Panc1 (cell line): ENCODE measurements at regions not wholly inside any gene's neighbourhood (a gene's known extent, or its start where the extent isn't known, plus 50 kb on each side); places are given as distances from the start of the nearest gene placed in this dataset.

Experiments
- ATAC-seq: fragments of 200-7000 bp; cut with Tn5 transposase; 2 replicates; pipeline ENCODE4 v1.9.1; 2020; ENCODE audit warnings: mild to moderate bottlenecking, moderate library complexity
- BruUV-seq: library from RNA; stranded (reverse); fragments of 400-500 nt; replicated peaks from 2 replicates; lab custom pipeline; 2021; lab: Mats Ljungman, UMichigan
- CTCF ChIA-PET: fragments of 300-600 bp; sonication (Branson Sonifier 250); formaldehyde crosslinking; loops from one replicate; lab custom pipeline; 2022; ENCODE audit warnings: antibody characterized with exemption; lab: Charles Lee
- POLR2A ChIA-PET: fragments of 300-600 bp; sonication (Branson Sonifier 250); formaldehyde crosslinking; loops from one replicate; lab custom pipeline; 2022; ENCODE audit warnings: antibody characterized with exemption; lab: Charles Lee
- DNase-seq: peaks from one replicate; pipeline ENCODE4 v3.0.0-alpha.2; 2010; ENCODE audit warnings: low read depth, low spot score
- H3K27ac ChIP-seq: 2 replicates; pipeline ENCODE4 v1.5.1; 2011; ENCODE audit warnings: mild to moderate bottlenecking, low read length, inconsistent platforms
- H3K27me3 ChIP-seq: fragments of 200-500 bp; sonication (Bioruptor generic); 2 replicates; pipeline ENCODE4 v1.6.0; 2014; ENCODE audit warnings: low read length, inconsistent platforms; ENCODE audit not compliant: control insufficient read depth, insufficient read depth
- H3K36me3 ChIP-seq: fragments of 200-500 bp; sonication (Bioruptor generic); 2 replicates; pipeline ENCODE4 v1.5.1; 2014; ENCODE audit warnings: inconsistent platforms, mild to moderate bottlenecking, low read length, moderate library complexity; ENCODE audit not compliant: control insufficient read depth, insufficient read depth
- H3K4me1 ChIP-seq: 2 replicates; pipeline ENCODE4 v1.5.1; 2011; ENCODE audit warnings: inconsistent platforms, mild to moderate bottlenecking, low read length, moderate library complexity; ENCODE audit not compliant: control insufficient read depth, insufficient read depth
- H3K4me3 ChIP-seq, 2 experiments: 2 replicates each; pipeline ENCODE4 v1.5.1; 2011 to 2012; ENCODE audit warnings: low read depth in 2 of 2, low read length in 2 of 2, mild to moderate bottlenecking in 2 of 2, inconsistent platforms in 1 of 2, moderate library complexity in 1 of 2
- H3K9me3 ChIP-seq: fragments of 200-500 bp; sonication (Bioruptor generic); 2 replicates; pipeline ENCODE4 v1.5.1; 2014; ENCODE audit warnings: low read depth, mild to moderate bottlenecking, inconsistent platforms, low read length, moderate library complexity; ENCODE audit not compliant: control insufficient read depth, insufficient read depth
- POLR2AphosphoS5 ChIP-seq: IDR thresholded peaks from 2 replicates; pipeline ENCODE4 v1.6.1; 2012; ENCODE audit warnings: mild to moderate bottlenecking, low read depth, low read length, moderate library complexity
- SIN3A ChIP-seq: IDR thresholded peaks from 2 replicates; pipeline ENCODE4 v1.6.1; 2012; ENCODE audit warnings: low read depth, mild to moderate bottlenecking, low read length, moderate library complexity, borderline replicate concordance; ENCODE audit not compliant: insufficient read depth
- TCF7L2 ChIP-seq: IDR thresholded peaks from 2 replicates; pipeline ENCODE4 v1.6.1; 2011; ENCODE audit warnings: mild to moderate bottlenecking, low read depth, low read length, inconsistent platforms
- in situ Hi-C: cut with HindIII; loops from 2 replicates; pipeline ENCODE4 v1.10.0; 2016; ENCODE audit warnings: low sequenced_read_pairs, low pct_unique_long_range_greater_than_20kb
- intact Hi-C: fragments of 100-400 bp; cut with micrococcal nuclease; formaldehyde crosslinking; loops from one replicate; pipeline ENCODE4 v1.10.0; 2022; ENCODE audit not compliant: unreplicated experiment
- TF ChIP-seq, protein P1 (sequence below): fragments of 450-650 bp; IDR thresholded peaks from 2 replicates; pipeline ENCODE4 v1.5.1; 2017; ENCODE audit warnings: mild to moderate bottlenecking
- TF ChIP-seq, protein P2 (sequence below), 2 experiments: IDR thresholded peaks; 2 replicates each; pipeline ENCODE4 v1.6.1; 2011 to 2012; ENCODE audit warnings: low read depth in 2 of 2, control low read depth in 1 of 2, low read length in 1 of 2, mild to moderate bottlenecking in 1 of 2, moderate library complexity in 1 of 2; ENCODE audit not compliant: insufficient read depth in 1 of 2

DNA sequence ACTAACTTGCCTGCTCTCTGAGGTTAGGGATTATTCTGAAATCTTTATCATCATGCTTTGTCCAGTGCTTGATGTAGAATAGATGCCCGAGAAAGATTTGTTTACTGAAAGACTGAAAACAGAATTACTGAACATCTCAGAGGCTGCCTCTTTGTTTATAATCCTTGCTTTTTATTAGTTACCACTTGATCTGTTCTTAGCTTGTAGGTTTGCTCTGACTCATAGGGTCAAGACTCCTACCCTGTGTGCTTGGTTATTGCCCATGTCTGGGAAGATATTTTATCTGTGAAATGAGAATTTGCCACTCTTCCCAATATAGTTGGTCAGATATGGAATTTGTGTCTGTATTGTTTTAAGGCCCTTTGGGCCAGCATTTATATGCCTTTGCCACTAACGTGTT, 675.3 kb downstream of the DIAPH3 start:
- TF ChIP-seq TCF7L2 (no peak), POLR2AphosphoS5 (no peak), SIN3A (no peak)
- TF ChIP-seq, protein P1, sequence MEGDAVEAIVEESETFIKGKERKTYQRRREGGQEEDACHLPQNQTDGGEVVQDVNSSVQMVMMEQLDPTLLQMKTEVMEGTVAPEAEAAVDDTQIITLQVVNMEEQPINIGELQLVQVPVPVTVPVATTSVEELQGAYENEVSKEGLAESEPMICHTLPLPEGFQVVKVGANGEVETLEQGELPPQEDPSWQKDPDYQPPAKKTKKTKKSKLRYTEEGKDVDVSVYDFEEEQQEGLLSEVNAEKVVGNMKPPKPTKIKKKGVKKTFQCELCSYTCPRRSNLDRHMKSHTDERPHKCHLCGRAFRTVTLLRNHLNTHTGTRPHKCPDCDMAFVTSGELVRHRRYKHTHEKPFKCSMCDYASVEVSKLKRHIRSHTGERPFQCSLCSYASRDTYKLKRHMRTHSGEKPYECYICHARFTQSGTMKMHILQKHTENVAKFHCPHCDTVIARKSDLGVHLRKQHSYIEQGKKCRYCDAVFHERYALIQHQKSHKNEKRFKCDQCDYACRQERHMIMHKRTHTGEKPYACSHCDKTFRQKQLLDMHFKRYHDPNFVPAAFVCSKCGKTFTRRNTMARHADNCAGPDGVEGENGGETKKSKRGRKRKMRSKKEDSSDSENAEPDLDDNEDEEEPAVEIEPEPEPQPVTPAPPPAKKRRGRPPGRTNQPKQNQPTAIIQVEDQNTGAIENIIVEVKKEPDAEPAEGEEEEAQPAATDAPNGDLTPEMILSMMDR, result no peak
- TF ChIP-seq, protein P2, sequence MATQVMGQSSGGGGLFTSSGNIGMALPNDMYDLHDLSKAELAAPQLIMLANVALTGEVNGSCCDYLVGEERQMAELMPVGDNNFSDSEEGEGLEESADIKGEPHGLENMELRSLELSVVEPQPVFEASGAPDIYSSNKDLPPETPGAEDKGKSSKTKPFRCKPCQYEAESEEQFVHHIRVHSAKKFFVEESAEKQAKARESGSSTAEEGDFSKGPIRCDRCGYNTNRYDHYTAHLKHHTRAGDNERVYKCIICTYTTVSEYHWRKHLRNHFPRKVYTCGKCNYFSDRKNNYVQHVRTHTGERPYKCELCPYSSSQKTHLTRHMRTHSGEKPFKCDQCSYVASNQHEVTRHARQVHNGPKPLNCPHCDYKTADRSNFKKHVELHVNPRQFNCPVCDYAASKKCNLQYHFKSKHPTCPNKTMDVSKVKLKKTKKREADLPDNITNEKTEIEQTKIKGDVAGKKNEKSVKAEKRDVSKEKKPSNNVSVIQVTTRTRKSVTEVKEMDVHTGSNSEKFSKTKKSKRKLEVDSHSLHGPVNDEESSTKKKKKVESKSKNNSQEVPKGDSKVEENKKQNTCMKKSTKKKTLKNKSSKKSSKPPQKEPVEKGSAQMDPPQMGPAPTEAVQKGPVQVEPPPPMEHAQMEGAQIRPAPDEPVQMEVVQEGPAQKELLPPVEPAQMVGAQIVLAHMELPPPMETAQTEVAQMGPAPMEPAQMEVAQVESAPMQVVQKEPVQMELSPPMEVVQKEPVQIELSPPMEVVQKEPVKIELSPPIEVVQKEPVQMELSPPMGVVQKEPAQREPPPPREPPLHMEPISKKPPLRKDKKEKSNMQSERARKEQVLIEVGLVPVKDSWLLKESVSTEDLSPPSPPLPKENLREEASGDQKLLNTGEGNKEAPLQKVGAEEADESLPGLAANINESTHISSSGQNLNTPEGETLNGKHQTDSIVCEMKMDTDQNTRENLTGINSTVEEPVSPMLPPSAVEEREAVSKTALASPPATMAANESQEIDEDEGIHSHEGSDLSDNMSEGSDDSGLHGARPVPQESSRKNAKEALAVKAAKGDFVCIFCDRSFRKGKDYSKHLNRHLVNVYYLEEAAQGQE (IDR thresholded peaks at IDR 0.05; ENCODE audit: insufficient read depth in 1 of 2, low read depth in 2 of 2, low read length in 1 of 2), result no peak
- intact Hi-C loops (no loop called here), in situ Hi-C loops (no loop called here)
- H3K27me3 ChIP-seq, result no peaks in the 10 kb centered on the region
- CTCF ChIA-PET, result no interaction called here
- POLR2A ChIA-PET, result no interaction called here
- no peaks in the 10 kb centered on the region for H3K36me3 ChIP-seq
- H3K9me3 ChIP-seq, result no peaks in the 10 kb centered on the region
- no peak overlapping the region for H3K27ac ChIP-seq
- ATAC-seq, result no peak
- no TSS peak for BruUV-seq
- DNase-seq, result no peak
- H3K4me3 ChIP-seq, result no peak overlapping the region
- no peaks in the 10 kb centered on the region for H3K4me1 ChIP-seq

DNA sequence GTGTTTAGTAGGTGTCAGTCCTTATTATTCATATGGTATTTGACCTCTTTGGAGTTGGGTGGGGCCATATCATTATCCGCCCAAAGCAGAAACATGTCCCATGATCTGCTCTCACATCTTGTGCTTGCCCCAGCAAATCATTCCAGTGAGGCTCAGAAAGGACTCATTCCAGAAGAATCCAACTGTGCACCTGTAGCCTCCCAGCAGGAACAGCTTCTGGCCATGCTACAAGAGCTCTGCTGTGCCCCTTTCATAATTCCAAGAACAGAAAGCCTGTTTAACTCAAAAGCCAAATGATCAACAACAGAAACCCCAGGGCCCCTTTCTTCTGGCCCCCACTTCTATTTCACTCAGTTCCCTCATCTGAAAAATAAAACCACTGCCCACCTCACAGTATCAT, 673.1 kb downstream of the DIAPH3 start:
- Histone ChIP-seq H3K36me3 (no peaks in the 10 kb centered on the region), H3K4me3 (no peak overlapping the region), H3K4me1 (no peaks in the 10 kb centered on the region), H3K9me3 (no peaks in the 10 kb centered on the region), H3K27ac (no peak overlapping the region), H3K27me3 (no peaks in the 10 kb centered on the region; the same call in 1 of the 2 replicates)
- in situ Hi-C loops, result no loop called here
- intact Hi-C loops, result no loop called here
- no TSS peak for BruUV-seq
- ChIA-PET CTCF (no interaction called here), POLR2A (no interaction called here)
- no peak for DNase-seq
- no peak for ATAC-seq
- TF ChIP-seq, protein P1, result no peak
- TF ChIP-seq POLR2AphosphoS5, result no peak
- TF ChIP-seq TCF7L2, result no peak
- no peak for TF ChIP-seq SIN3A
- TF ChIP-seq, protein P2 (IDR thresholded peaks at IDR 0.05; ENCODE audit: insufficient read depth in 1 of 2, low read depth in 2 of 2, low read length in 1 of 2), result no peak
